K562 (cell line): ENCODE measurements at regions not wholly inside any gene's neighbourhood (a gene's known extent, or its start where the extent isn't known, plus 50 kb on each side); places are given as distances from the start of the nearest gene placed in this dataset.

Source experiments
- ATAC-seq: fragments of 200-7000 bp; cut with Tn5 transposase; 3 replicates; pipeline ENCODE4 v1.9.1; 2020; ENCODE audit warnings: moderate library complexity
- BruUV-seq: library from RNA; stranded (reverse); fragments of 400-500 nt; replicated peaks from 2 replicates; lab custom pipeline; 2021; lab: Mats Ljungman, UMichigan
- CTCF ChIA-PET: fragments of 300-600 bp; formaldehyde crosslinking; extraction: SDS; loops from one replicate; lab custom pipeline; 2021; ENCODE audit warnings: low intra/inter-chr PET ratio; lab: Yijun Ruan, JAX
- POLR2A ChIA-PET: fragments of 300-600, 350-650 bp; sonication (Branson Sonifier 250); formaldehyde crosslinking; extraction: SDS; loops from one replicate; lab custom pipeline; 2021; ENCODE audit warnings: antibody characterized with exemption, inconsistent platforms; lab: Yijun Ruan, JAX
- DNase-seq, 4 experiments: peaks; one replicate each; pipeline versions ENCODE4 v3.0.0 to v3.0.0-alpha.2; 2011 to 2018; ENCODE audit warnings: low spot score in 3 of 4, mixed read lengths in 3 of 4; ENCODE audit errors: extremely low read depth in 1 of 4
- FAIRE-seq: peaks from 2 replicates; lab custom pipeline; 2011; peaks lifted over from hg19 to GRCh38; lab: Jason Lieb, UNC
- H2AFZ ChIP-seq: 2 replicates; pipeline ENCODE4 v1.6.0; 2011; ENCODE audit warnings: low read depth, low read length, control low read depth, inconsistent platforms
- H3K27ac ChIP-seq: fragments of 200-600 bp; 3 replicates; pipeline ENCODE4 v1.8.0; 2011; ENCODE audit warnings: low read depth, mild to moderate bottlenecking, control low read depth, inconsistent platforms, low read length, moderate library complexity, mixed read lengths; ENCODE audit errors: extremely low read depth
- H3K27me3 ChIP-seq, 2 experiments: fragments of 300-600 bp in 1 of 2; 2 replicates in 1 of 2; 3 replicates in 1 of 2; pipeline versions ENCODE4 v1.6.0 to v1.8.0; 2011; ENCODE audit warnings: inconsistent platforms in 2 of 2, low read length in 2 of 2, mild to moderate bottlenecking in 1 of 2, mixed read lengths in 1 of 2, moderate library complexity in 1 of 2; ENCODE audit not compliant: control insufficient read depth in 2 of 2, insufficient read depth in 2 of 2
- H3K36me3 ChIP-seq: fragments of 300-600 bp; 3 replicates; pipeline ENCODE4 v1.8.0; 2011; ENCODE audit warnings: mild to moderate bottlenecking, low read length, inconsistent platforms; ENCODE audit not compliant: control insufficient read depth, insufficient read depth
- H3K4me1 ChIP-seq, 2 experiments: fragments of 200-600 bp in 1 of 2; replicated peaks in 1 of 2; 2 replicates in 1 of 2; 3 replicates in 1 of 2; pipeline versions ENCODE4 v1.5.1 to v1.8.0; 2011; ENCODE audit warnings: inconsistent platforms in 2 of 2, low read length in 2 of 2, mild to moderate bottlenecking in 1 of 2, mixed read lengths in 1 of 2, moderate library complexity in 1 of 2; ENCODE audit not compliant: control insufficient read depth in 2 of 2, insufficient read depth in 2 of 2
- H3K4me2 ChIP-seq: 2 replicates; pipeline ENCODE4 v1.6.1; 2011; ENCODE audit warnings: low read length, control low read depth, inconsistent platforms, mixed read lengths; ENCODE audit not compliant: insufficient read depth
- H3K4me3 ChIP-seq: fragments of 200-600 bp; sonication (generic), shearing (Covaris generic); 2 replicates; pipeline ENCODE4 v1.5.1; 2016; ENCODE audit warnings: control low read depth, inconsistent platforms
- H3K79me2 ChIP-seq: fragments of 200-600 bp; 3 replicates; pipeline ENCODE4 v1.8.0; 2011; ENCODE audit warnings: low read length, inconsistent platforms; ENCODE audit not compliant: control insufficient read depth, insufficient read depth
- H3K9ac ChIP-seq, 2 experiments: 2 replicates each; pipeline versions ENCODE4 v1.6.0 to v1.6.1; 2011; ENCODE audit warnings: low read depth in 2 of 2, low read length in 2 of 2, control low read depth in 1 of 2, inconsistent platforms in 1 of 2, mild to moderate bottlenecking in 1 of 2, mixed read lengths in 1 of 2; ENCODE audit not compliant: insufficient read depth in 1 of 2
- H3K9me1 ChIP-seq: one replicate; pipeline ENCODE4 v1.6.0; 2011; ENCODE audit warnings: inconsistent platforms, mild to moderate bottlenecking, low read length, moderate library complexity; ENCODE audit not compliant: control insufficient read depth, insufficient read depth
- H3K9me3 ChIP-seq: replicated peaks from 2 replicates; pipeline ENCODE4 v1.5.1; 2011; ENCODE audit warnings: low read depth, low read length, inconsistent platforms; ENCODE audit not compliant: control insufficient read depth, insufficient read depth
- H4K20me1 ChIP-seq: replicated peaks from 2 replicates; pipeline ENCODE4 v1.6.1; 2011; ENCODE audit warnings: low read length, inconsistent platforms, mixed read lengths; ENCODE audit not compliant: control insufficient read depth, insufficient read depth
- KAT7 ChIP-seq: sonication (generic); formaldehyde crosslinking; IDR thresholded peaks from 2 replicates; pipeline ENCODE4 v1.8.0; 2022; ENCODE audit warnings: missing genetic modification reagents, mild to moderate bottlenecking, borderline replicate concordance
- NRF1 ChIP-seq, 2 experiments: fragments of 450-650 bp; IDR thresholded peaks in 1 of 2; conservative IDR thresholded peaks in 1 of 2; 2 replicates each; pipeline ENCODE4 v1.6.1; 2014; ENCODE audit warnings: mild to moderate bottlenecking in 2 of 2
- SMAD2 ChIP-seq: fragments of 150-350 bp; IDR thresholded peaks from 2 replicates; pipeline ENCODE4 v1.6.1; 2014; ENCODE audit warnings: low read depth, mild to moderate bottlenecking, low read length
- WGBS: fragments of 100-300 bp; shearing (Covaris generic); methylation state at CpG from one replicate; pipeline ENCODE4 v1.1.6; 2016; ENCODE audit warnings: low coverage, mixed read lengths; ENCODE audit not compliant: insufficient coverage; ENCODE audit errors: missing lambda C conversion rate; 5-methylcytosine and 5-hydroxymethylcytosine counted together
- in situ Hi-C: fragments of 300-500 bp; cut with MboI; formaldehyde crosslinking; loops from 4 replicates; pipeline ENCODE4 v1.15.0; 2018; ENCODE audit warnings: inconsistent platforms, mixed read lengths
- intact Hi-C: fragments of 100-400 bp; cut with micrococcal nuclease; formaldehyde crosslinking; loops from 2 replicates; pipeline ENCODE4 v1.14.2; 2022
- TF ChIP-seq, protein P1 (sequence below): fragments of 450-650 bp; IDR thresholded peaks from 2 replicates; pipeline ENCODE4 v1.6.1; 2017; ENCODE audit warnings: mild to moderate bottlenecking, moderate library complexity
- TF ChIP-seq, protein P2 (sequence below): fragments of 200-800 bp; sonication (Bioruptor generic); IDR thresholded peaks from 2 replicates; pipeline ENCODE4 v1.6.1; 2017; ENCODE audit warnings: missing genetic modification characterization, missing compliant biosample characterization
- TF ChIP-seq, protein P3 (sequence below): fragments of 450-650 bp; IDR thresholded peaks from 2 replicates; pipeline ENCODE4 v1.6.1; 2017; ENCODE audit warnings: antibody characterized with exemption
- TF ChIP-seq, protein P4 (sequence below), 2 experiments: fragments of 450-650 bp in 1 of 2; sonication (generic) in 1 of 2; formaldehyde crosslinking in 1 of 2; IDR thresholded peaks; 2 replicates each; pipeline versions ENCODE4 v1.7.1 to v1.9.0; 2016 to 2022; ENCODE audit warnings: inconsistent platforms in 1 of 2, mild to moderate bottlenecking in 1 of 2, missing genetic modification reagents in 1 of 2

DNA sequence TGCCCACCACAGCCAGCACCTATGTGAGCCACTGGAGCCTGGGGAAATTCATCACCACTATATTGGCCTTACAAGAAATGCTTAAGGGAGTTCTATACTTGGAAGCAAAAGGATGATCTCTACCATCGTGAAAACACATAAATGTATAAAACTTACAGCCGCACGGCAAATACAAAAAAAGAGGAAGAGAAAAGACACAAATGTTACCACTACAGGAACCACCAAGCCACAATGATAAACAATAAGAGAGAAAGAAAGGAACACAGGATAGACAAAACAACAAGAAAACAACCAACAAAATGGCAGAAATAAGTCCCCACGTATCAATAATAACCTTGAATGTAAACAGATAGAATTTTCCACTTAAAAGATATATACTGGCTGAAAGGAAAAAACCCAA is 267.5 kb downstream of the TMEM121 start:
- BruUV-seq = no TSS peak
- intact Hi-C loops = no loop called here
- Histone ChIP-seq H3K9me1 (no peaks in the 10 kb centered on the region), H3K4me3 (no peak overlapping the region), H3K27me3 (no peaks in the 10 kb centered on the region), H3K79me2 (no peaks in the 10 kb centered on the region), H2AFZ (no peak overlapping the region), H3K36me3 (no peaks in the 10 kb centered on the region), H3K9me3 (no peaks in the 10 kb centered on the region), H4K20me1 (no peaks in the 10 kb centered on the region), H3K9ac (no peak overlapping the region), H3K27ac (no peak overlapping the region), H3K4me2 (no peak overlapping the region), H3K4me1 (no peaks in the 10 kb centered on the region)
- CTCF ChIA-PET = no interaction called here
- 0% methylated on average over 4 of the region's 4 CpGs for whole genome bisulfite sequencing
- FAIRE-seq (no peak), ATAC-seq (no peak), DNase-seq (no peak)
- in situ Hi-C loops = no loop called here
- POLR2A ChIA-PET = no interaction called here
- TF ChIP-seq, protein P1, sequence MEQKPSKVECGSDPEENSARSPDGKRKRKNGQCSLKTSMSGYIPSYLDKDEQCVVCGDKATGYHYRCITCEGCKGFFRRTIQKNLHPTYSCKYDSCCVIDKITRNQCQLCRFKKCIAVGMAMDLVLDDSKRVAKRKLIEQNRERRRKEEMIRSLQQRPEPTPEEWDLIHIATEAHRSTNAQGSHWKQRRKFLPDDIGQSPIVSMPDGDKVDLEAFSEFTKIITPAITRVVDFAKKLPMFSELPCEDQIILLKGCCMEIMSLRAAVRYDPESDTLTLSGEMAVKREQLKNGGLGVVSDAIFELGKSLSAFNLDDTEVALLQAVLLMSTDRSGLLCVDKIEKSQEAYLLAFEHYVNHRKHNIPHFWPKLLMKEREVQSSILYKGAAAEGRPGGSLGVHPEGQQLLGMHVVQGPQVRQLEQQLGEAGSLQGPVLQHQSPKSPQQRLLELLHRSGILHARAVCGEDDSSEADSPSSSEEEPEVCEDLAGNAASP = no peak
- TF ChIP-seq SMAD2 (no peak), KAT7 (CRISPR knock-in tag) (no peak), NRF1 (conservative IDR thresholded peaks at IDR 0.05 in 1 of 2, IDR thresholded peaks at IDR 0.05 in 1 of 2) (no peak)
- TF ChIP-seq, protein P2, sequence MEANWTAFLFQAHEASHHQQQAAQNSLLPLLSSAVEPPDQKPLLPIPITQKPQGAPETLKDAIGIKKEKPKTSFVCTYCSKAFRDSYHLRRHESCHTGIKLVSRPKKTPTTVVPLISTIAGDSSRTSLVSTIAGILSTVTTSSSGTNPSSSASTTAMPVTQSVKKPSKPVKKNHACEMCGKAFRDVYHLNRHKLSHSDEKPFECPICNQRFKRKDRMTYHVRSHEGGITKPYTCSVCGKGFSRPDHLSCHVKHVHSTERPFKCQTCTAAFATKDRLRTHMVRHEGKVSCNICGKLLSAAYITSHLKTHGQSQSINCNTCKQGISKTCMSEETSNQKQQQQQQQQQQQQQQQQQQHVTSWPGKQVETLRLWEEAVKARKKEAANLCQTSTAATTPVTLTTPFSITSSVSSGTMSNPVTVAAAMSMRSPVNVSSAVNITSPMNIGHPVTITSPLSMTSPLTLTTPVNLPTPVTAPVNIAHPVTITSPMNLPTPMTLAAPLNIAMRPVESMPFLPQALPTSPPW = no peak
- TF ChIP-seq, protein P3, sequence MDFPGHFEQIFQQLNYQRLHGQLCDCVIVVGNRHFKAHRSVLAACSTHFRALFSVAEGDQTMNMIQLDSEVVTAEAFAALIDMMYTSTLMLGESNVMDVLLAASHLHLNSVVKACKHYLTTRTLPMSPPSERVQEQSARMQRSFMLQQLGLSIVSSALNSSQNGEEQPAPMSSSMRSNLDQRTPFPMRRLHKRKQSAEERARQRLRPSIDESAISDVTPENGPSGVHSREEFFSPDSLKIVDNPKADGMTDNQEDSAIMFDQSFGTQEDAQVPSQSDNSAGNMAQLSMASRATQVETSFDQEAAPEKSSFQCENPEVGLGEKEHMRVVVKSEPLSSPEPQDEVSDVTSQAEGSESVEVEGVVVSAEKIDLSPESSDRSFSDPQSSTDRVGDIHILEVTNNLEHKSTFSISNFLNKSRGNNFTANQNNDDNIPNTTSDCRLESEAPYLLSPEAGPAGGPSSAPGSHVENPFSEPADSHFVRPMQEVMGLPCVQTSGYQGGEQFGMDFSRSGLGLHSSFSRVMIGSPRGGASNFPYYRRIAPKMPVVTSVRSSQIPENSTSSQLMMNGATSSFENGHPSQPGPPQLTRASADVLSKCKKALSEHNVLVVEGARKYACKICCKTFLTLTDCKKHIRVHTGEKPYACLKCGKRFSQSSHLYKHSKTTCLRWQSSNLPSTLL = no peak
- TF ChIP-seq, protein P4, sequence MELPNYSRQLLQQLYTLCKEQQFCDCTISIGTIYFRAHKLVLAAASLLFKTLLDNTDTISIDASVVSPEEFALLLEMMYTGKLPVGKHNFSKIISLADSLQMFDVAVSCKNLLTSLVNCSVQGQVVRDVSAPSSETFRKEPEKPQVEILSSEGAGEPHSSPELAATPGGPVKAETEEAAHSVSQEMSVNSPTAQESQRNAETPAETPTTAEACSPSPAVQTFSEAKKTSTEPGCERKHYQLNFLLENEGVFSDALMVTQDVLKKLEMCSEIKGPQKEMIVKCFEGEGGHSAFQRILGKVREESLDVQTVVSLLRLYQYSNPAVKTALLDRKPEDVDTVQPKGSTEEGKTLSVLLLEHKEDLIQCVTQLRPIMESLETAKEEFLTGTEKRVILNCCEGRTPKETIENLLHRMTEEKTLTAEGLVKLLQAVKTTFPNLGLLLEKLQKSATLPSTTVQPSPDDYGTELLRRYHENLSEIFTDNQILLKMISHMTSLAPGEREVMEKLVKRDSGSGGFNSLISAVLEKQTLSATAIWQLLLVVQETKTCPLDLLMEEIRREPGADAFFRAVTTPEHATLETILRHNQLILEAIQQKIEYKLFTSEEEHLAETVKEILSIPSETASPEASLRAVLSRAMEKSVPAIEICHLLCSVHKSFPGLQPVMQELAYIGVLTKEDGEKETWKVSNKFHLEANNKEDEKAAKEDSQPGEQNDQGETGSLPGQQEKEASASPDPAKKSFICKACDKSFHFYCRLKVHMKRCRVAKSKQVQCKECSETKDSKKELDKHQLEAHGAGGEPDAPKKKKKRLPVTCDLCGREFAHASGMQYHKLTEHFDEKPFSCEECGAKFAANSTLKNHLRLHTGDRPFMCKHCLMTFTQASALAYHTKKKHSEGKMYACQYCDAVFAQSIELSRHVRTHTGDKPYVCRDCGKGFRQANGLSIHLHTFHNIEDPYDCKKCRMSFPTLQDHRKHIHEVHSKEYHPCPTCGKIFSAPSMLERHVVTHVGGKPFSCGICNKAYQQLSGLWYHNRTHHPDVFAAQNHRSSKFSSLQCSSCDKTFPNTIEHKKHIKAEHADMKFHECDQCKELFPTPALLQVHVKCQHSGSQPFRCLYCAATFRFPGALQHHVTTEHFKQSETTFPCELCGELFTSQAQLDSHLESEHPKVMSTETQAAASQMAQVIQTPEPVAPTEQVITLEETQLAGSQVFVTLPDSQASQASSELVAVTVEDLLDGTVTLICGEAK (IDR thresholded peaks at IDR 0.05) = no peak
- TF ChIP-seq, protein P4 (CRISPR knock-in tag; IDR thresholded peaks at IDR 0.05) = no peak
